NB4 (cell line): ENCODE measurements at regions not wholly inside any gene's neighbourhood (a gene's known extent, or its start where the extent isn't known, plus 50 kb on each side); places are given as distances from the start of the nearest gene placed in this dataset.

ENCODE experiments used
- CTCF ChIP-seq: IDR thresholded peaks from one replicate; pipeline ENCODE4 v1.5.1; 2012; ENCODE audit warnings: low read depth, low read length
- POLR2A ChIP-seq: IDR thresholded peaks from 2 replicates; pipeline ENCODE4 v1.6.1; 2011; ENCODE audit warnings: mild to moderate bottlenecking; ENCODE audit not compliant: insufficient read length; ENCODE audit errors: extremely low read depth

- TF ChIP-seq CTCF = no peak
- no peak for TF ChIP-seq POLR2A
Measured at GRCh38 chr3:75014008-75014407, 399.5 kb upstream of the CNTN3 start.
